ENCODE measurements at regions not wholly inside any gene's neighbourhood (a gene's known extent, or its start where the extent isn't known, plus 50 kb on each side); places are given as distances from the start of the nearest gene placed in this dataset.

GRCh38 chr4:136316961-136317360 is 1215.3 kb downstream of the PCDH18 start:
- Histone ChIP-seq H3K9me3 (no peaks in the 10 kb centered on the region), H3K27ac (no peak overlapping the region), H3K4me1 (no peaks in the 10 kb centered on the region), H3K4me3 (no peak overlapping the region), H3K27me3 (no peaks in the 10 kb centered on the region), H3K36me3 (no peaks in the 10 kb centered on the region)
- intact Hi-C loops (cut with DNase I): no loop called here
- WGBS, 2 donors: 83 to 88% methylated on average over 3 of the region's 3 CpGs
- DNase-seq: no peak
- TF ChIP-seq POLR2A (IDR thresholded peaks at IDR 0.05): no peak

- TF ChIP-seq POLR2A (IDR thresholded peaks at IDR 0.05) (no peak), POLR2AphosphoS5 (IDR thresholded peaks at IDR 0.05) (no peak), EP300 (IDR thresholded peaks at IDR 0.05) (no peak), CTCF (IDR thresholded peaks at IDR 0.05) (no peak)
- no peak overlapping the region for H3K27ac ChIP-seq
- no peaks in the 10 kb centered on the region for H3K36me3 ChIP-seq
- intact Hi-C loops (cut with DNase I): no loop called here
- H3K4me1 ChIP-seq: no peaks in the 10 kb centered on the region
- no peaks in the 10 kb centered on the region for H3K9me3 ChIP-seq
- DNase-seq: no peak
- no peak overlapping the region for H3K4me3 ChIP-seq
- no peaks in the 10 kb centered on the region for H3K27me3 ChIP-seq
- 71 to 73% methylated on average over 2 of the region's 2 CpGs for WGBS, 2 donors
Measured at GRCh38 chr4:136314686-136315085, 1217.6 kb downstream of the PCDH18 start.

- 63 to 65% methylated on average over 2 of the region's 2 CpGs for WGBS, 2 donors
- no peaks in the 10 kb centered on the region for H3K27me3 ChIP-seq
- intact Hi-C loops (cut with DNase I): no loop called here
- H3K4me3 ChIP-seq: no peak overlapping the region
- H3K36me3 ChIP-seq: no peaks in the 10 kb centered on the region
- H3K27ac ChIP-seq: no peak overlapping the region
- TF ChIP-seq POLR2AphosphoS5 (IDR thresholded peaks at IDR 0.05): no peak
- TF ChIP-seq CTCF (IDR thresholded peaks at IDR 0.05): no peak
- no peak for TF ChIP-seq EP300 (IDR thresholded peaks at IDR 0.05)
- no peak for TF ChIP-seq POLR2A (IDR thresholded peaks at IDR 0.05)
- no peak for DNase-seq
- H3K9me3 ChIP-seq: no peaks in the 10 kb centered on the region
- no peaks in the 10 kb centered on the region for H3K4me1 ChIP-seq
Measured at GRCh38 chr4:136311774-136312173, 1220.5 kb downstream of the PCDH18 start.

- 87% methylated on average over 1 of the region's 1 CpG for WGBS, 2 donors
- H3K27ac ChIP-seq: no peak overlapping the region
- DNase-seq: no peak
- H3K27me3 ChIP-seq: no peaks in the 10 kb centered on the region
- TF ChIP-seq EP300 (IDR thresholded peaks at IDR 0.05) (no peak), POLR2A (IDR thresholded peaks at IDR 0.05) (no peak)
- no peaks in the 10 kb centered on the region for H3K9me3 ChIP-seq
- H3K4me1 ChIP-seq: no peaks in the 10 kb centered on the region
- intact Hi-C loops (cut with DNase I): no loop called here
- no peak overlapping the region for H3K4me3 ChIP-seq
- H3K36me3 ChIP-seq: no peaks in the 10 kb centered on the region
Measured at GRCh38 chr4:136307765-136308164, 1224.5 kb downstream of the PCDH18 start.

GRCh38 chr4:136306361-136306760 is 1225.9 kb downstream of the PCDH18 start:
- Histone ChIP-seq H3K36me3 (no peaks in the 10 kb centered on the region), H3K4me1 (no peaks in the 10 kb centered on the region), H3K27ac (no peak overlapping the region), H3K4me3 (no peak overlapping the region), H3K27me3 (no peaks in the 10 kb centered on the region), H3K9me3 (no peaks in the 10 kb centered on the region)
- TF ChIP-seq POLR2AphosphoS5 (IDR thresholded peaks at IDR 0.05) (no peak), EP300 (IDR thresholded peaks at IDR 0.05) (no peak), POLR2A (IDR thresholded peaks at IDR 0.05) (no peak), CTCF (IDR thresholded peaks at IDR 0.05) (no peak)
- 73 to 79% methylated on average over 2 of the region's 2 CpGs for WGBS, 2 donors
- intact Hi-C loops (cut with DNase I): no loop called here
- no peak for DNase-seq

GRCh38 chr4:136302566-136302965 is 1229.7 kb downstream of the PCDH18 start:
- Histone ChIP-seq H3K9me3 (no peaks in the 10 kb centered on the region), H3K4me1 (no peaks in the 10 kb centered on the region), H3K27ac (no peak overlapping the region), H3K4me3 (no peak overlapping the region), H3K27me3 (no peaks in the 10 kb centered on the region), H3K36me3 (no peaks in the 10 kb centered on the region)
- DNase-seq: no peak
- intact Hi-C loops (cut with DNase I): no loop called here
- no peak for TF ChIP-seq POLR2AphosphoS5 (IDR thresholded peaks at IDR 0.05)
